Vagina (tissue), 2 donors: ENCODE measurements at regions not wholly inside any gene's neighbourhood (a gene's known extent, or its start where the extent isn't known, plus 50 kb on each side); places are given as distances from the start of the nearest gene placed in this dataset.

Source experiments
- CTCF ChIP-seq, 3 experiments: fragments of 450-650 bp in 2 of 3; fragments of 200-600 bp in 1 of 3; sonication (generic) in 1 of 3; IDR thresholded peaks; one replicate each; pipeline ENCODE4 v1.5.1; 2017 to 2019; ENCODE audit warnings: antibody characterized with exemption in 3 of 3, mild to moderate bottlenecking in 2 of 3, moderate library complexity in 2 of 3
- POLR2A ChIP-seq, 2 donors: fragments of 450-650 bp; IDR thresholded peaks; one replicate each; pipeline ENCODE4 v1.6.1; 2017; ENCODE audit warnings: antibody characterized with exemption in 2 of 2, mild to moderate bottlenecking in 2 of 2, moderate library complexity in 2 of 2
- POLR2AphosphoS5 ChIP-seq, 2 donors: sonication (generic); formaldehyde crosslinking; IDR thresholded peaks; one replicate each; pipeline ENCODE4 v1.9.0; 2017; ENCODE audit warnings: antibody characterized with exemption in 2 of 2, mild to moderate bottlenecking in 2 of 2, low read depth in 1 of 2; ENCODE audit not compliant: insufficient read depth in 1 of 2

- TF ChIP-seq CTCF (IDR thresholded peaks at IDR 0.05), result no peak
- TF ChIP-seq POLR2A (IDR thresholded peaks at IDR 0.05), result no peak
- TF ChIP-seq POLR2AphosphoS5 (IDR thresholded peaks at IDR 0.05; ENCODE audit: insufficient read depth in 1 of 2, low read depth in 1 of 2), result no peak
These were observed 127.6 kb downstream of the WIF1 start for GRCh38 chr12:64993461-64993860.
